Coronary artery (tissue), 2 donors: ENCODE measurements at regions not wholly inside any gene's neighbourhood (a gene's known extent, or its start where the extent isn't known, plus 50 kb on each side); places are given as distances from the start of the nearest gene placed in this dataset.

Source experiments
- DNase-seq: peaks from one replicate; pipeline ENCODE4 v3.0.0-alpha.2; 2017; ENCODE audit warnings: low spot score
- H3K27ac ChIP-seq, 2 donors: fragments of 200-600 bp; sonication (generic); one replicate each; pipeline ENCODE4 v1.5.1; 2016 to 2019
- H3K4me3 ChIP-seq: fragments of 200-600 bp; sonication (generic); 2 replicates; pipeline ENCODE4 v1.5.1; 2016; ENCODE audit warnings: mild to moderate bottlenecking, moderate library complexity
- CTCF ChIP-seq: fragments of 200-600 bp; sonication (generic); IDR thresholded peaks from one replicate; pipeline ENCODE4 v1.5.1; 2019; ENCODE audit warnings: antibody characterized with exemption

GRCh38 chr16:86016201-86016965 lies 117.4 kb downstream of the IRF8 start:
- TF ChIP-seq CTCF, result peak; percentile 44
- Histone ChIP-seq H3K4me3 (no peak overlapping the region), H3K27ac (no peak overlapping the region)
- DNase-seq, result peak; percentile 72

GRCh38 chr16:86018071-86018470 lies 119.1 kb downstream of the IRF8 start:
- no peak for DNase-seq
- TF ChIP-seq CTCF, result no peak
- H3K4me3 ChIP-seq, result no peak overlapping the region
- peak overlapping the region in 1 of 2 donors; percentile 46 for H3K27ac ChIP-seq

- DNase-seq, result peak; percentile 69
- no peak for TF ChIP-seq CTCF
- Histone ChIP-seq H3K4me3 (no peak overlapping the region), H3K27ac (no peak overlapping the region)
Observed at GRCh38 chr16:86018487-86018886, 119.5 kb downstream of the IRF8 start.

- H3K4me3 ChIP-seq, result no peak overlapping the region
- TF ChIP-seq CTCF, result no peak
- no peak overlapping the region for H3K27ac ChIP-seq
- DNase-seq, result peak; percentile 49
Observed at GRCh38 chr16:86018941-86019340, 120.0 kb downstream of the IRF8 start.

GRCh38 chr16:86019446-86020047 lies 120.6 kb downstream of the IRF8 start:
- DNase-seq, result peak; percentile 54
- no peak overlapping the region for H3K27ac ChIP-seq
- H3K4me3 ChIP-seq, result no peak overlapping the region
- no peak for TF ChIP-seq CTCF

- DNase-seq, result no peak
- no peak overlapping the region for H3K4me3 ChIP-seq
- H3K27ac ChIP-seq, result no peak overlapping the region
- TF ChIP-seq CTCF, result no peak
Observed at GRCh38 chr16:86020971-86021370, 122.0 kb downstream of the IRF8 start.

GRCh38 chr16:86022381-86022960 lies 123.5 kb downstream of the IRF8 start:
- DNase-seq, result peak; percentile 33
- TF ChIP-seq CTCF, result no peak

More at GRCh38 chr16:86022381-86022960, 123.5 kb downstream of the IRF8 start:
- Histone ChIP-seq H3K4me3 (no peak overlapping the region), H3K27ac (no peak overlapping the region)
